ENCODE measurements at regions not wholly inside any gene's neighbourhood (a gene's known extent, or its start where the extent isn't known, plus 50 kb on each side); places are given as distances from the start of the nearest gene placed in this dataset.

DNA sequence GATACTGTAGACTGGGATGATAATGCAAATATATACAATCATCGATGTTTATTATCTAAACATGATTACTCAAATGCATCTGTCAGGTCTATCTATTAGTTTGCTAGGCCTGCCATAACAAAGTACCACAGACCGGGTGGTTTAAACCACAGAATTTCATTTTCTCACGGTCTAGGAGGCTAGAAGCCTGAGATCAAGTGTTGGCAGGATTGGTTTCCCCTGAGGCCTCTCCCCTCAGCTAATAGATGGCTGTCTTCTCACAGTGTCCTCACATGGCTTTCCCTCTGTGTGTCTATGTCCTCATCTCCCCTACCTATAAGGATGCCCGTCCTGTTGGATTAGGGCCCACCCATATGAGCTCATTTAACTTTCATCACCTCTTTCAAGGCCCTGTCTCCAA, 512.6 kb upstream of the SLC35B3 start:
- TF ChIP-seq POLR2AphosphoS5 (IDR thresholded peaks at IDR 0.05; ENCODE audit: insufficient read depth in 1 of 2, low read depth in 1 of 2): no peak
- TF ChIP-seq, protein P1, sequence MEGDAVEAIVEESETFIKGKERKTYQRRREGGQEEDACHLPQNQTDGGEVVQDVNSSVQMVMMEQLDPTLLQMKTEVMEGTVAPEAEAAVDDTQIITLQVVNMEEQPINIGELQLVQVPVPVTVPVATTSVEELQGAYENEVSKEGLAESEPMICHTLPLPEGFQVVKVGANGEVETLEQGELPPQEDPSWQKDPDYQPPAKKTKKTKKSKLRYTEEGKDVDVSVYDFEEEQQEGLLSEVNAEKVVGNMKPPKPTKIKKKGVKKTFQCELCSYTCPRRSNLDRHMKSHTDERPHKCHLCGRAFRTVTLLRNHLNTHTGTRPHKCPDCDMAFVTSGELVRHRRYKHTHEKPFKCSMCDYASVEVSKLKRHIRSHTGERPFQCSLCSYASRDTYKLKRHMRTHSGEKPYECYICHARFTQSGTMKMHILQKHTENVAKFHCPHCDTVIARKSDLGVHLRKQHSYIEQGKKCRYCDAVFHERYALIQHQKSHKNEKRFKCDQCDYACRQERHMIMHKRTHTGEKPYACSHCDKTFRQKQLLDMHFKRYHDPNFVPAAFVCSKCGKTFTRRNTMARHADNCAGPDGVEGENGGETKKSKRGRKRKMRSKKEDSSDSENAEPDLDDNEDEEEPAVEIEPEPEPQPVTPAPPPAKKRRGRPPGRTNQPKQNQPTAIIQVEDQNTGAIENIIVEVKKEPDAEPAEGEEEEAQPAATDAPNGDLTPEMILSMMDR (IDR thresholded peaks at IDR 0.05): no peak

Measured in vagina (tissue), 2 donors.